Fibroblast of skin of right quadriceps (primary cell): ENCODE measurements at regions not wholly inside any gene's neighbourhood (a gene's known extent, or its start where the extent isn't known, plus 50 kb on each side); places are given as distances from the start of the nearest gene placed in this dataset.

Experiments
- DNase-seq: peaks from one replicate; pipeline ENCODE4 v3.0.0-alpha.2; 2013

GRCh38 chr21:16597753-16598152, 868.0 kb downstream of the USP25 start:
- no peak for DNase-seq

GRCh38 chr21:16605597-16605996, 875.8 kb downstream of the USP25 start:
- peak; percentile 9 for DNase-seq

GRCh38 chr21:16606271-16606670, 876.5 kb downstream of the USP25 start:
- no peak for DNase-seq

- DNase-seq: no peak
These were observed 878.5 kb downstream of the USP25 start for GRCh38 chr21:16608209-16608830.

GRCh38 chr21:16619281-16619680, 889.5 kb downstream of the USP25 start:
- peak; percentile 20 for DNase-seq

GRCh38 chr21:16620786-16621320, 891.1 kb downstream of the USP25 start:
- DNase-seq: no peak

- DNase-seq: no peak
These were observed 888.2 kb upstream of the CXADR start for GRCh38 chr21:16624479-16625118.

GRCh38 chr21:16625491-16625890, 887.4 kb upstream of the CXADR start:
- no peak for DNase-seq

GRCh38 chr21:16633831-16634459, 878.9 kb upstream of the CXADR start:
- peak; percentile 35 for DNase-seq

GRCh38 chr21:16634515-16634914, 878.3 kb upstream of the CXADR start:
- no peak for DNase-seq

- no peak for DNase-seq
These were observed 872.4 kb upstream of the CXADR start for GRCh38 chr21:16640297-16641027.

- peak; percentile 13 for DNase-seq
These were observed 870.5 kb upstream of the CXADR start for GRCh38 chr21:16642353-16642752.

- peak; percentile 54 for DNase-seq
These were observed 868.2 kb upstream of the CXADR start for GRCh38 chr21:16644685-16645084.

GRCh38 chr21:16650714-16651366, 862.0 kb upstream of the CXADR start:
- no peak for DNase-seq

GRCh38 chr21:16651956-16652355, 860.9 kb upstream of the CXADR start:
- no peak for DNase-seq

- no peak for DNase-seq
These were observed 849.4 kb upstream of the CXADR start for GRCh38 chr21:16663436-16663835.

- no peak for DNase-seq
These were observed 845.4 kb upstream of the CXADR start for GRCh38 chr21:16667395-16667794.

- DNase-seq: no peak
These were observed 837.9 kb upstream of the CXADR start for GRCh38 chr21:16674949-16675348.

GRCh38 chr21:16676391-16676790, 836.5 kb upstream of the CXADR start:
- DNase-seq: no peak

GRCh38 chr21:16678429-16679160, 834.2 kb upstream of the CXADR start:
- no peak for DNase-seq

- no peak for DNase-seq
These were observed 817.8 kb upstream of the CXADR start for GRCh38 chr21:16695074-16695473.

- no peak for DNase-seq
These were observed 805.6 kb upstream of the CXADR start for GRCh38 chr21:16707274-16707673.
